Stimulated activated CD4-positive, alpha-beta T cell treated with anti-CD3 and anti-CD28 coated beads, Interleukin-1b, Interleukin-23, amount 100 ng/mL, for 24 hours (primary cell): ENCODE measurements at regions not wholly inside any gene's neighbourhood (a gene's known extent, or its start where the extent isn't known, plus 50 kb on each side); places are given as distances from the start of the nearest gene placed in this dataset.
"Not testable (repeated sequence)": the region's sequence is repeated elsewhere in the genome, so short reads cannot be mapped to it uniquely, and the experiment has no call there.

Experiments
- DNase-seq, 4 experiments: peaks; one replicate each; pipeline ENCODE4 v3.0.0-alpha.2; 2020; ENCODE audit warnings: low read depth in 4 of 4, low spot score in 1 of 4

GRCh38 chr2:39570614-39571013 is 95.1 kb upstream of the TMEM178A start:
- no peak for DNase-seq

GRCh38 chr2:39571111-39571731 is 94.5 kb upstream of the TMEM178A start:
- no peak for DNase-seq

- DNase-seq, result no peak
Measured at GRCh38 chr2:39573276-39573675, 92.4 kb upstream of the TMEM178A start.

- DNase-seq, result no peak
Measured at GRCh38 chr2:39581866-39582265, 83.9 kb upstream of the TMEM178A start.

GRCh38 chr2:39583213-39583612 is 82.5 kb upstream of the TMEM178A start:
- DNase-seq, result no peak

- no peak for DNase-seq
Measured at GRCh38 chr2:39583781-39584180, 81.9 kb upstream of the TMEM178A start.

GRCh38 chr2:39584283-39584965 is 81.3 kb upstream of the TMEM178A start:
- no peak for DNase-seq

GRCh38 chr2:39585531-39585930 is 80.2 kb upstream of the TMEM178A start:
- DNase-seq, result not testable (repeated sequence)

- no peak for DNase-seq
Measured at GRCh38 chr2:39587168-39587567, 78.5 kb upstream of the TMEM178A start.

- DNase-seq, result no peak
Measured at GRCh38 chr2:39587641-39588040, 78.1 kb upstream of the TMEM178A start.

- no peak for DNase-seq
Measured at GRCh38 chr2:39593439-39594393, 72.0 kb upstream of the TMEM178A start.

GRCh38 chr2:39595116-39595515 is 70.6 kb upstream of the TMEM178A start:
- no peak for DNase-seq

- DNase-seq, result no peak
Measured at GRCh38 chr2:39597314-39597713, 68.4 kb upstream of the TMEM178A start.

GRCh38 chr2:39602616-39603015 is 63.1 kb upstream of the TMEM178A start:
- no peak for DNase-seq

GRCh38 chr2:39603436-39603835 is 62.3 kb upstream of the TMEM178A start:
- no peak for DNase-seq

GRCh38 chr2:39604866-39605265 is 60.9 kb upstream of the TMEM178A start:
- no peak for DNase-seq

GRCh38 chr2:39606585-39606984 is 59.1 kb upstream of the TMEM178A start:
- DNase-seq, result no peak

- no peak for DNase-seq
Measured at GRCh38 chr2:39607538-39608262, 58.0 kb upstream of the TMEM178A start.

- DNase-seq, result no peak
Measured at GRCh38 chr2:39608263-39608575, 57.5 kb upstream of the TMEM178A start.

GRCh38 chr2:39608686-39609441 is 56.9 kb upstream of the TMEM178A start:
- no peak for DNase-seq

- DNase-seq, result no peak
Measured at GRCh38 chr2:39609917-39610316, 55.8 kb upstream of the TMEM178A start.
